Calu3 (cell line): ENCODE measurements at regions not wholly inside any gene's neighbourhood (a gene's known extent, or its start where the extent isn't known, plus 50 kb on each side); places are given as distances from the start of the nearest gene placed in this dataset.

Experiments used
- BruUV-seq: library from RNA; stranded (reverse); fragments of 400-500 nt; replicated peaks from 2 replicates; lab custom pipeline; 2021; lab: Mats Ljungman, UMichigan
- CTCF ChIA-PET: fragments of 300-600 bp; sonication (Branson Sonifier 250); formaldehyde crosslinking; loops from one replicate; lab custom pipeline; 2022; ENCODE audit warnings: antibody characterized with exemption; lab: Charles Lee
- DNase-seq: peaks from one replicate; pipeline ENCODE4 v3.0.0; 2022
- H3K27ac Mint-ChIP-seq: one replicate; pipeline ENCODE4 v1.8.0; 2022; ENCODE audit warnings: mixed read lengths; ENCODE audit not compliant: unreplicated experiment
- H3K27me3 Mint-ChIP-seq: one replicate; pipeline ENCODE4 v1.8.0; 2022; ENCODE audit warnings: mixed read lengths; ENCODE audit not compliant: unreplicated experiment
- H3K36me3 Mint-ChIP-seq: one replicate; pipeline ENCODE4 v1.8.0; 2022; ENCODE audit warnings: mild to moderate bottlenecking, moderate library complexity, mixed read lengths; ENCODE audit not compliant: insufficient read depth, unreplicated experiment
- H3K4me1 Mint-ChIP-seq: one replicate; pipeline ENCODE4 v1.8.0; 2022; ENCODE audit warnings: mild to moderate bottlenecking, low read depth, mixed read lengths; ENCODE audit not compliant: unreplicated experiment
- H3K4me3 Mint-ChIP-seq: one replicate; pipeline ENCODE4 v1.8.0; 2022; ENCODE audit warnings: mild to moderate bottlenecking, low read depth, moderate library complexity, mixed read lengths; ENCODE audit not compliant: unreplicated experiment
- H3K9me3 Mint-ChIP-seq: one replicate; pipeline ENCODE4 v1.8.0; 2022; ENCODE audit warnings: low read depth, mixed read lengths; ENCODE audit not compliant: unreplicated experiment
- CTCF ChIP-seq: fragments of 200-600 bp; IDR thresholded peaks from one replicate; pipeline ENCODE4 v1.8.0; 2022; ENCODE audit warnings: antibody characterized with exemption; ENCODE audit not compliant: unreplicated experiment
- intact Hi-C: fragments of 100-400 bp; cut with micrococcal nuclease; formaldehyde crosslinking; loops from one replicate; pipeline ENCODE4 v1.10.0; 2022; ENCODE audit not compliant: unreplicated experiment

- BruUV-seq: no TSS peak
- H3K27me3 Mint-ChIP-seq: no peaks in the 10 kb centered on the region
- H3K9me3 Mint-ChIP-seq: no peaks in the 10 kb centered on the region
- CTCF ChIA-PET: no interaction called here
- intact Hi-C loops: no loop called here
- no peaks in the 10 kb centered on the region for H3K4me1 Mint-ChIP-seq
- H3K27ac Mint-ChIP-seq: no peak overlapping the region
- DNase-seq: no peak
- no peaks in the 10 kb centered on the region for H3K36me3 Mint-ChIP-seq
- H3K4me3 Mint-ChIP-seq: no peak overlapping the region
- no peak for TF ChIP-seq CTCF
Measured at GRCh38 chr13:81577601-81578195, 1236.8 kb upstream of the SPRY2 start.

GRCh38 chr13:81568824-81569223, 1227.9 kb upstream of the SPRY2 start:
- no peak for TF ChIP-seq CTCF
- no peaks in the 10 kb centered on the region for H3K4me1 Mint-ChIP-seq
- H3K4me3 Mint-ChIP-seq: no peak overlapping the region
- CTCF ChIA-PET: no interaction called here
- no peak overlapping the region for H3K27ac Mint-ChIP-seq
- DNase-seq: no peak
- no peaks in the 10 kb centered on the region for H3K9me3 Mint-ChIP-seq
- intact Hi-C loops: no loop called here
- H3K36me3 Mint-ChIP-seq: no peaks in the 10 kb centered on the region
- BruUV-seq: no TSS peak
- H3K27me3 Mint-ChIP-seq: no peaks in the 10 kb centered on the region

- intact Hi-C loops: no loop called here
- no peak for DNase-seq
- Mint-ChIP-seq H3K27me3 (no peaks in the 10 kb centered on the region), H3K9me3 (no peaks in the 10 kb centered on the region), H3K4me1 (no peaks in the 10 kb centered on the region), H3K27ac (no peak overlapping the region), H3K4me3 (no peak overlapping the region), H3K36me3 (no peaks in the 10 kb centered on the region)
- CTCF ChIA-PET: no interaction called here
- no TSS peak for BruUV-seq
- no peak for TF ChIP-seq CTCF
Measured at GRCh38 chr13:81565849-81566248, 1224.9 kb upstream of the SPRY2 start.

- Mint-ChIP-seq H3K36me3 (no peaks in the 10 kb centered on the region), H3K27me3 (no peaks in the 10 kb centered on the region), H3K4me1 (no peaks in the 10 kb centered on the region), H3K27ac (no peak overlapping the region), H3K9me3 (no peaks in the 10 kb centered on the region), H3K4me3 (no peak overlapping the region)
- DNase-seq: no peak
- CTCF ChIA-PET: no interaction called here
- no peak for TF ChIP-seq CTCF
- BruUV-seq: no TSS peak
- intact Hi-C loops: no loop called here
Measured at GRCh38 chr13:81563091-81563490, 1222.2 kb upstream of the SPRY2 start.
